HEK293 (cell line): ENCODE measurements at regions not wholly inside any gene's neighbourhood (a gene's known extent, or its start where the extent isn't known, plus 50 kb on each side); places are given as distances from the start of the nearest gene placed in this dataset.

ENCODE experiments used
- CTCF ChIA-PET: fragments of 350-600 bp; formaldehyde crosslinking; extraction: SDS; loops from one replicate; lab custom pipeline; 2021; ENCODE audit warnings: antibody characterized with exemption; lab: Yijun Ruan, JAX
- POLR2A ChIA-PET: fragments of 300-600 bp; formaldehyde crosslinking; extraction: SDS; loops from one replicate; lab custom pipeline; 2020; ENCODE audit warnings: antibody characterized with exemption, inconsistent platforms; lab: Yijun Ruan, JAX
- H3K27ac ChIP-seq: fragments of 200-500 bp; sonication (Bioruptor generic); 2 replicates; pipeline ENCODE4 v1.5.1; 2014; ENCODE audit warnings: low read depth, low read length, control low read depth, inconsistent platforms; ENCODE audit errors: extremely low read depth
- H3K36me3 ChIP-seq, 2 experiments: fragments of 200-500 bp in 1 of 2; sonication (Bioruptor generic) in 1 of 2; 1 replicate in 1 of 2; 2 replicates in 1 of 2; pipeline ENCODE4 v1.5.1; 2014 to 2017; ENCODE audit warnings: inconsistent platforms in 2 of 2, low read length in 2 of 2; ENCODE audit not compliant: control insufficient read depth in 2 of 2, insufficient read depth in 1 of 2
- H3K4me1 ChIP-seq: fragments of 200-500 bp; sonication (Bioruptor generic); 2 replicates; pipeline ENCODE4 v1.5.1; 2014; ENCODE audit warnings: mild to moderate bottlenecking, low read length, inconsistent platforms; ENCODE audit not compliant: control insufficient read depth, insufficient read depth
- H3K4me3 ChIP-seq: 2 replicates; pipeline ENCODE4 v1.5.1; 2011; ENCODE audit warnings: low read depth, mild to moderate bottlenecking, control low read depth, low read length, moderate library complexity
- H3K9me3 ChIP-seq: fragments of 200-500 bp; sonication (Bioruptor generic); 2 replicates; pipeline ENCODE4 v1.5.1; 2014; ENCODE audit warnings: low read depth, low read length, inconsistent platforms; ENCODE audit not compliant: control insufficient read depth, insufficient read depth
- GFI1B ChIP-seq: fragments of 450-650 bp; formaldehyde crosslinking; IDR thresholded peaks from 2 replicates; pipeline ENCODE4 v1.5.1; 2016; ENCODE audit warnings: missing biosample characterization, missing genetic modification characterization
- GLIS1 ChIP-seq: fragments of 450-650 bp; formaldehyde crosslinking; IDR thresholded peaks from 2 replicates; pipeline ENCODE4 v1.5.1; 2016; ENCODE audit warnings: missing biosample characterization, missing genetic modification characterization
- PRDM1 ChIP-seq: fragments of 450-650 bp; formaldehyde crosslinking; IDR thresholded peaks from 2 replicates; pipeline ENCODE4; 2016; ENCODE audit warnings: missing biosample characterization, missing genetic modification characterization
- PRDM4 ChIP-seq: fragments of 450-650 bp; formaldehyde crosslinking; IDR thresholded peaks from 2 replicates; pipeline ENCODE4 v1.5.1; 2017; ENCODE audit warnings: missing biosample characterization, missing genetic modification characterization
- SCRT1 ChIP-seq: fragments of 450-650 bp; formaldehyde crosslinking; IDR thresholded peaks from 2 replicates; pipeline ENCODE4 v1.5.1; 2016; ENCODE audit warnings: missing biosample characterization, missing genetic modification characterization, borderline replicate concordance
- SCRT2 ChIP-seq: fragments of 450-650 bp; formaldehyde crosslinking; IDR thresholded peaks from 2 replicates; pipeline ENCODE4 v1.5.1; 2016; ENCODE audit warnings: missing biosample characterization, missing genetic modification characterization
- WT1 ChIP-seq: fragments of 450-650 bp; formaldehyde crosslinking; IDR thresholded peaks from 2 replicates; pipeline ENCODE4 v1.5.1; 2016; ENCODE audit warnings: missing biosample characterization, missing genetic modification characterization
- ZBTB10 ChIP-seq: fragments of 450-650 bp; formaldehyde crosslinking; IDR thresholded peaks from 2 replicates; pipeline ENCODE4 v1.5.1; 2016; ENCODE audit warnings: missing biosample characterization, missing genetic modification characterization
- ZBTB48 ChIP-seq: fragments of 450-650 bp; formaldehyde crosslinking; IDR thresholded peaks from 2 replicates; pipeline ENCODE4 v1.5.1; 2016; ENCODE audit warnings: missing biosample characterization, missing genetic modification characterization
- ZNF114 ChIP-seq: fragments of 450-650 bp; formaldehyde crosslinking; IDR thresholded peaks from 2 replicates; pipeline ENCODE4 v1.5.0; 2017; ENCODE audit warnings: missing biosample characterization, missing genetic modification characterization
- ZNF248 ChIP-seq: fragments of 450-650 bp; formaldehyde crosslinking; IDR thresholded peaks from 2 replicates; pipeline ENCODE4 v1.5.1; 2017; ENCODE audit warnings: missing biosample characterization, missing genetic modification characterization
- ZNF280C ChIP-seq: fragments of 450-650 bp; formaldehyde crosslinking; IDR thresholded peaks from 2 replicates; pipeline ENCODE4 v1.5.1; 2016; ENCODE audit warnings: missing biosample characterization, missing genetic modification characterization
- ZNF416 ChIP-seq: fragments of 450-650 bp; formaldehyde crosslinking; IDR thresholded peaks from 2 replicates; pipeline ENCODE4 v1.5.1; 2016; ENCODE audit warnings: missing biosample characterization, missing genetic modification characterization
- ZNF558 ChIP-seq: fragments of 450-650 bp; formaldehyde crosslinking; IDR thresholded peaks from 2 replicates; pipeline ENCODE4 v1.5.1; 2016; ENCODE audit warnings: missing biosample characterization, missing genetic modification characterization
- ZNF600 ChIP-seq: fragments of 450-650 bp; formaldehyde crosslinking; IDR thresholded peaks from 2 replicates; pipeline ENCODE4 v1.5.1; 2016; ENCODE audit warnings: missing biosample characterization, missing genetic modification characterization
- ZNF76 ChIP-seq: fragments of 450-650 bp; formaldehyde crosslinking; IDR thresholded peaks from 2 replicates; pipeline ENCODE4; 2016; ENCODE audit warnings: low read depth, missing biosample characterization, missing genetic modification characterization, borderline replicate concordance
- ZNF768 ChIP-seq: fragments of 450-650 bp; formaldehyde crosslinking; IDR thresholded peaks from 2 replicates; pipeline ENCODE4 v1.5.1; 2018; ENCODE audit warnings: missing biosample characterization, mild to moderate bottlenecking, missing genetic modification characterization
- ZNF777 ChIP-seq: fragments of 450-650 bp; formaldehyde crosslinking; IDR thresholded peaks from 2 replicates; pipeline ENCODE4 v1.5.1; 2017; ENCODE audit warnings: missing biosample characterization, missing genetic modification characterization, borderline replicate concordance
- TF ChIP-seq, protein P1 (sequence below): fragments of 450-650 bp; formaldehyde crosslinking; IDR thresholded peaks from 2 replicates; pipeline ENCODE4 v1.5.1; 2016; ENCODE audit warnings: missing biosample characterization, missing genetic modification characterization
- TF ChIP-seq, protein P2 (sequence below): fragments of 450-650 bp; formaldehyde crosslinking; IDR thresholded peaks from 2 replicates; pipeline ENCODE4 v1.5.1; 2016; ENCODE audit warnings: missing biosample characterization, missing genetic modification characterization

GRCh38 chr11:15654451-15654850 is 539.7 kb downstream of the INSC start (continued):
- TF ChIP-seq ZNF76 (tag by site-specific recombination) (no peak), GLIS1 (tag by site-specific recombination) (no peak), SCRT1 (tag by site-specific recombination) (0 out of 2 replicates have a peak, but pooled peaks have one; percentile 30), ZNF768 (no peak), ZNF777 (tag by site-specific recombination) (no peak), WT1 (tag by site-specific recombination) (no peak), ZBTB10 (no peak), SCRT2 (peak; percentile 35; the same call in 1 of the 2 replicates)
- TF ChIP-seq, protein P1, sequence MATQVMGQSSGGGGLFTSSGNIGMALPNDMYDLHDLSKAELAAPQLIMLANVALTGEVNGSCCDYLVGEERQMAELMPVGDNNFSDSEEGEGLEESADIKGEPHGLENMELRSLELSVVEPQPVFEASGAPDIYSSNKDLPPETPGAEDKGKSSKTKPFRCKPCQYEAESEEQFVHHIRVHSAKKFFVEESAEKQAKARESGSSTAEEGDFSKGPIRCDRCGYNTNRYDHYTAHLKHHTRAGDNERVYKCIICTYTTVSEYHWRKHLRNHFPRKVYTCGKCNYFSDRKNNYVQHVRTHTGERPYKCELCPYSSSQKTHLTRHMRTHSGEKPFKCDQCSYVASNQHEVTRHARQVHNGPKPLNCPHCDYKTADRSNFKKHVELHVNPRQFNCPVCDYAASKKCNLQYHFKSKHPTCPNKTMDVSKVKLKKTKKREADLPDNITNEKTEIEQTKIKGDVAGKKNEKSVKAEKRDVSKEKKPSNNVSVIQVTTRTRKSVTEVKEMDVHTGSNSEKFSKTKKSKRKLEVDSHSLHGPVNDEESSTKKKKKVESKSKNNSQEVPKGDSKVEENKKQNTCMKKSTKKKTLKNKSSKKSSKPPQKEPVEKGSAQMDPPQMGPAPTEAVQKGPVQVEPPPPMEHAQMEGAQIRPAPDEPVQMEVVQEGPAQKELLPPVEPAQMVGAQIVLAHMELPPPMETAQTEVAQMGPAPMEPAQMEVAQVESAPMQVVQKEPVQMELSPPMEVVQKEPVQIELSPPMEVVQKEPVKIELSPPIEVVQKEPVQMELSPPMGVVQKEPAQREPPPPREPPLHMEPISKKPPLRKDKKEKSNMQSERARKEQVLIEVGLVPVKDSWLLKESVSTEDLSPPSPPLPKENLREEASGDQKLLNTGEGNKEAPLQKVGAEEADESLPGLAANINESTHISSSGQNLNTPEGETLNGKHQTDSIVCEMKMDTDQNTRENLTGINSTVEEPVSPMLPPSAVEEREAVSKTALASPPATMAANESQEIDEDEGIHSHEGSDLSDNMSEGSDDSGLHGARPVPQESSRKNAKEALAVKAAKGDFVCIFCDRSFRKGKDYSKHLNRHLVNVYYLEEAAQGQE: no peak

GRCh38 chr11:15655552-15655951 is 540.8 kb downstream of the INSC start:
- no peaks in the 10 kb centered on the region for H3K36me3 ChIP-seq
- no peak overlapping the region for H3K4me3 ChIP-seq
- POLR2A ChIA-PET: no interaction called here
- TF ChIP-seq ZNF558 (tag by site-specific recombination): no peak
- TF ChIP-seq PRDM1 (tag by site-specific recombination): no peak
- TF ChIP-seq, protein P2, sequence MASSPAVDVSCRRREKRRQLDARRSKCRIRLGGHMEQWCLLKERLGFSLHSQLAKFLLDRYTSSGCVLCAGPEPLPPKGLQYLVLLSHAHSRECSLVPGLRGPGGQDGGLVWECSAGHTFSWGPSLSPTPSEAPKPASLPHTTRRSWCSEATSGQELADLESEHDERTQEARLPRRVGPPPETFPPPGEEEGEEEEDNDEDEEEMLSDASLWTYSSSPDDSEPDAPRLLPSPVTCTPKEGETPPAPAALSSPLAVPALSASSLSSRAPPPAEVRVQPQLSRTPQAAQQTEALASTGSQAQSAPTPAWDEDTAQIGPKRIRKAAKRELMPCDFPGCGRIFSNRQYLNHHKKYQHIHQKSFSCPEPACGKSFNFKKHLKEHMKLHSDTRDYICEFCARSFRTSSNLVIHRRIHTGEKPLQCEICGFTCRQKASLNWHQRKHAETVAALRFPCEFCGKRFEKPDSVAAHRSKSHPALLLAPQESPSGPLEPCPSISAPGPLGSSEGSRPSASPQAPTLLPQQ: no peak
- no peak for TF ChIP-seq ZNF600 (tag by site-specific recombination)
- no peak for TF ChIP-seq ZNF280C
- no peak for TF ChIP-seq ZBTB48 (tag by site-specific recombination)
- no peak for TF ChIP-seq GFI1B (tag by site-specific recombination)
- no peak for TF ChIP-seq PRDM4 (tag by site-specific recombination)
- no peak for TF ChIP-seq ZNF416
- no peak for TF ChIP-seq ZNF248 (tag by site-specific recombination)
- no peak for TF ChIP-seq GLIS1 (tag by site-specific recombination)
- no peak for TF ChIP-seq ZNF114 (tag by site-specific recombination)

More at GRCh38 chr11:15655552-15655951, 540.8 kb downstream of the INSC start:
- CTCF ChIA-PET: no interaction called here
- no peak overlapping the region for H3K27ac ChIP-seq
- no peaks in the 10 kb centered on the region for H3K9me3 ChIP-seq
- no peaks in the 10 kb centered on the region for H3K4me1 ChIP-seq
